HG03571 (cell line): ENCODE measurements at regions not wholly inside any gene's neighbourhood (a gene's known extent, or its start where the extent isn't known, plus 50 kb on each side); places are given as distances from the start of the nearest gene placed in this dataset.

Experiments used
- ATAC-seq: cut with Tn5 transposase; IDR thresholded peaks from one replicate; pipeline ENCODE4 v1.9.1; 2021; ENCODE audit not compliant: unreplicated experiment

GRCh38 chrX:39915081-39915480, 182.7 kb downstream of the BCOR start:
- no peak for ATAC-seq

- ATAC-seq, result no peak
Measured at GRCh38 chrX:39915596-39915995, 182.2 kb downstream of the BCOR start.

DNA sequence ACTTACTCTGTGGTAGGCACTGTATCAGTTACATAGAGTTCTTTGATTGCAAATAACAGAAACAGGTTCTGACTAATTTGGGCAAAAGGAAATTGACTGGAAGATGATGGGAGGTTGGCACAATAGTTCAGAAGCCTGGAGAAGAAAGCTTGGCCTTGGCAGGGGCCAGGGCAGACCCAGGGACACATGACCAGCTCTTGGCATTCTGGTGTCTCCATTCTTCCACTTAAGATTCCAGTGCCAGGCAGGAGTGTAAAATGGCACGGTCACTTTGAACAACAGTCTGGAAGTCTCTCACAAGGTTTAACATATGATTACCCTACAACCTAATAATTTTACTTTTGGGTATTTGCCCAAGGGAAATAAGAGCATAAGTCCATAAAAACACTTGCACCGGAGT, 175.9 kb downstream of the BCOR start:
- no peak for ATAC-seq

DNA sequence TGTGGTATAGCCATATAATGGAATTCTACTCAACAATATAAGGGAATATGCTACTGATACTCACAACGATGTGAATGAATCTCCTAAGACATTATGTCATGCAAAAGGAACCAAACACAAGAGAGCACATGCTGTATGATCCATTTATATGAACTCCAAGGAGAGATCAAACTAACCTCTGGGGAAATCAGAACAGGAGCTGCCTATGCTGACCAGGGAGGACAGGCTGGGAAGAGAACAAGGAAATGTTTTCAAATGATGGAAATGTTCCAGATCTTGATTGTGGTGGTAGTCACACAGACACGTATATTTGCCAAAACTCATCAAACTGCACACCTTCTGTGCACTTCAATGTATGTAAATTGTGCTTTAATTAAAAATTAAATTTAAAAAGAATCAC, 175.3 kb downstream of the BCOR start:
- no peak for ATAC-seq

DNA sequence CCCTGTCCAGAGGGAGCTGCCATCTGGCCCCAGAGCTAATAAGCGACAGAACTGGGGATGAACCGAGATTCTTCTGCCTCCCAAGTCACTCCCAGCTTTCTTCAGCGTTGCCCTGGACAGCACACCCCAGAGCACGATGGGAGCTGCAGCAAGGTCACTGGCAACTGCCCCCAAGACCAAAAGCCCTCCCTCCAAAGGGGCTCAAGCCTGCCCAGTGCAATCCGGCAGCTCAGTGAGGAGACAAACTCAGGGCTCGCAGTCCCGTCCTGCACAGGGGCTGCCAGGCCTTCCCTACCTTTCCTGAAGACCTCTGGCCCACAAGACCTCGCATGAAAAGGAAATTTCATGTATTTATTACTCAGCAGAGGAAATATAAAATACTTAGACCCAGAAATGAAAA, 174.8 kb downstream of the BCOR start:
- ATAC-seq, result no peak

- ATAC-seq, result no peak
Measured at GRCh38 chrX:39927380-39927779, 170.4 kb downstream of the BCOR start.

GRCh38 chrX:39928704-39929378, 168.9 kb downstream of the BCOR start:
- no peak for ATAC-seq

DNA sequence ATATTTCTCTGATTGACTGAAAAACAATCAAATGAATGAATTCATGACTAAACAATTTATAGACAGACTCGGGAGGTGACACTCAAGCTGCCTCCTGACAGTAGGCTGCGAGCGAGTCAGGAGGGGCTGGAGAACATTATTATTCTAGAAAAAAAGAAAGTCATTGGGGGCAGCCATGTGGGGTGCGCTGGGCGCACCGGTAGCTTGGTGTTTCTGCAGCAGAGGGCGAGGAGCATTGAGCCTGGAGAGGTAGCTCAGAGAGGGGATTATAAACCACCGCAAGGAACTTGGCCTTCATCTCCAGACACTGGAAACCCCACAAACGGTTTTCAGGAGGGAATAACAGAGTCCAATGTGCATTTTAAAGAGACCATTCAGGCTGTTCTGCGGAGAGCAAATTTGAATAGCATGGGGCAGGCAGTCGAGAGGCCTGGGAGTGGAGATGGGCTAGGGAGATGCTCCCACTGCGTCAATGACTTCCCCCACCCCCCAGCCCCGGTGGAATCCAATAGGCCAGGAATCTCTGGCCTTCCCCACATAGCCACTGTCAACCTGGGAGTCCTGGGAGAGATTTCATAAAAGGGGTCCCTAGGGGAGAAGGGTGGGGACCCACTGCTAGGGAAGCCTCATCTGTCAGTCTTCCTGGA, 168.3 kb downstream of the BCOR start:
- no peak for ATAC-seq

GRCh38 chrX:39930786-39931528, 166.8 kb downstream of the BCOR start:
- ATAC-seq, result no peak

- ATAC-seq, result no peak
Measured at GRCh38 chrX:39931529-39932282, 166.1 kb downstream of the BCOR start.

GRCh38 chrX:39935411-39936064, 162.2 kb downstream of the BCOR start:
- no peak for ATAC-seq

GRCh38 chrX:39936886-39937770, 160.6 kb downstream of the BCOR start:
- no peak for ATAC-seq

DNA sequence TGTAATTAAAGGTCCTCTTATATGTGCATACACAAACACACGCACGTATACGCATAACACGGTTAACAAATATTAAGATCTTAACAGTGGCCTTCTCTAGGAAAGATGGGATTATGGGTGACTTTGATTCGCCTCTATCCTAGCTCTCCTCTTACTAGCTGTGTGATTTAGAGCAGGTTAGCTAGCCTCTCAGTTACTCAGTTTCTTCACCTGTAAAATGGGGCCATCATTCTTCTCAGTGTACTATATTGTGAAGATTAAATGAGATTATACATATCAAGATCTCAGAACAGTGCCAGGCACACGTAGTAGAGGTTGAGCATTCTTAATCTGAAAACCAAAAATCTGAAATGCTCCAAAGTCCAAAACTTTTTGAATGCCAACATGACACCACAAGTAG, 159.3 kb downstream of the BCOR start:
- no peak for ATAC-seq

- no peak for ATAC-seq
Measured at GRCh38 chrX:39939678-39940077, 158.1 kb downstream of the BCOR start.

DNA sequence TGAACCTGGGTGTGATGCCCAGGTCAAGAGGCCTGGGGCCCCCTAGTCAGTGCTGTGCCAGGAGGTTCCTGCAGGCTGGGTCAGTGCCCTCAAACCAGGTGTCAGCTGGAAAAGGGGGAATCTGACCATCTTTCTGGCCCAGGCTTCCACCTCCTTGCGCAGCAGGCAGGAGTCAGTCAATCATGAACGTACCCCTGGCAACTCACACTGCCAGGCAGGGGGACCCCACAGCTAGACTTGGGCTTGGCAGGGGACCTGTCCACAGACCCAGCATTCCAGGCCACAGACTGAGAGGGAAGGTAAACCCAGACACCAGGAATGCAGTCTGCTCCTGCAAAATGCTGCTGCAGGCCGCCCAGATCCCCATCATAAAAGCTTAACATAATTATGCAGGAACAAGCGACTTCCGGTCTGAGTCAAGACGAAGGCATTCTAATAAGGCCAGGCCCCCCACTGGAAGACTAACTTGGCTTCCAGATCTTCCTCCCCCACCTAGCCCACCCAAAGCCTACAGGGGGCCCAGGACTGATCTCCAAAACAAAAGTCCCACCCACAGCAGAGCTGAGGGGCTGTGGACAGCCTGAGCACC, 156.3 kb downstream of the BCOR start:
- ATAC-seq, result no peak

GRCh38 chrX:39944416-39944815, 153.3 kb downstream of the BCOR start:
- no peak for ATAC-seq

- no peak for ATAC-seq
Measured at GRCh38 chrX:39945709-39946108, 152.0 kb downstream of the BCOR start.

- ATAC-seq, result no peak
Measured at GRCh38 chrX:39946822-39947221, 150.9 kb downstream of the BCOR start.

- no peak for ATAC-seq
Measured at GRCh38 chrX:39948582-39948981, 149.2 kb downstream of the BCOR start.
